NCI-H1417 (cell line): ENCODE measurements at regions not wholly inside any gene's neighbourhood (a gene's known extent, or its start where the extent isn't known, plus 50 kb on each side); places are given as distances from the start of the nearest gene placed in this dataset.

Source experiments
- DNase-seq, 3 experiments: peaks; one replicate each; lab custom pipeline; 2025; lab: John Stamatoyannopoulos, UW

- no peak for DNase-seq
Observed at GRCh38 chr7:41237956-41238355, 464.9 kb downstream of the INHBA start.

- no peak for DNase-seq
Observed at GRCh38 chr7:41232086-41232485, 470.8 kb downstream of the INHBA start.

GRCh38 chr7:41224063-41224763 is 478.7 kb downstream of the INHBA start:
- no peak for DNase-seq

- no peak for DNase-seq
Observed at GRCh38 chr7:41222746-41223145, 480.1 kb downstream of the INHBA start.

GRCh38 chr7:41220266-41220665 is 482.6 kb downstream of the INHBA start:
- DNase-seq: no peak

GRCh38 chr7:41219276-41219675 is 483.6 kb downstream of the INHBA start:
- no peak for DNase-seq

GRCh38 chr7:41217306-41217705 is 485.6 kb downstream of the INHBA start:
- no peak for DNase-seq

- DNase-seq: no peak
Observed at GRCh38 chr7:41207141-41207540, 495.7 kb downstream of the INHBA start.

- DNase-seq: no peak
Observed at GRCh38 chr7:41206267-41206666, 496.6 kb downstream of the INHBA start.

GRCh38 chr7:41205600-41205999 is 497.3 kb downstream of the INHBA start:
- DNase-seq: no peak

GRCh38 chr7:41203542-41203941 is 499.3 kb downstream of the INHBA start:
- DNase-seq: no peak

- DNase-seq: no peak
Observed at GRCh38 chr7:41201021-41201420, 501.9 kb downstream of the INHBA start.

- no peak for DNase-seq
Observed at GRCh38 chr7:41199136-41199535, 503.8 kb downstream of the INHBA start.

GRCh38 chr7:41198502-41198901 is 504.4 kb downstream of the INHBA start:
- no peak for DNase-seq

GRCh38 chr7:41197769-41198168 is 505.1 kb downstream of the INHBA start:
- no peak for DNase-seq

- no peak for DNase-seq
Observed at GRCh38 chr7:41193738-41194282, 509.1 kb downstream of the INHBA start.

GRCh38 chr7:41190581-41190980 is 512.3 kb downstream of the INHBA start:
- DNase-seq: no peak

GRCh38 chr7:41189866-41190265 is 513.0 kb downstream of the INHBA start:
- DNase-seq: no peak

- no peak for DNase-seq
Observed at GRCh38 chr7:41188163-41189130, 514.4 kb downstream of the INHBA start.

GRCh38 chr7:41187322-41187721 is 515.6 kb downstream of the INHBA start:
- no peak for DNase-seq

GRCh38 chr7:41185851-41186250 is 517.0 kb downstream of the INHBA start:
- no peak for DNase-seq

- DNase-seq: no peak
Observed at GRCh38 chr7:41183741-41184140, 519.1 kb downstream of the INHBA start.

- DNase-seq: no peak
Observed at GRCh38 chr7:41182782-41183181, 520.1 kb downstream of the INHBA start.
